ENCODE measurements at regions not wholly inside any gene's neighbourhood (a gene's known extent, or its start where the extent isn't known, plus 50 kb on each side); places are given as distances from the start of the nearest gene placed in this dataset.

DNA sequence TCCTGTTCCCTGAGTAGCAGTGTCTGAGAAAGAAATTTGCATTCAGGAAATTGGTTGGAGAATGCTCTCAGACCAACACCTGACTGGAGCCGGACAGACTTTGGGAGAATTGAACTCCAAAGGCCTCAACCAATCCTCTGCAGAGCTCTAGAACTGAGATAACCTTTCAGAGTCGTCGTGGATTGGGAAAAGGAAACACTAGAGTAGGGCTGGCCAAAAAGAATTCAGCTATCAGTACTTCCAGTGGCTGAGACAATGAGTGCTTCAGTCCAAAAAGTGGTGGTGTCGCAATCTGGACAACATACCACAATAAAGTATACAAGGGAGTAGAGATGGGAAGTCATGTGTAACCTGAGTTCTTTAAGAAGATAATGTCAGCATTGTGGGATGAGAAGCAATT is 377.1 kb downstream of the SLC16A7 start:
- Histone ChIP-seq H3K27ac (no peak overlapping the region), H3K4me3 (no peak overlapping the region), H3K36me3 (no peaks in the 10 kb centered on the region), H3K27me3 (no peaks in the 10 kb centered on the region), H3K9me3 (no peaks in the 10 kb centered on the region), H3K4me1 (no peaks in the 10 kb centered on the region)
- DNase-seq (no peak), ATAC-seq (no peak)
- TF ChIP-seq, protein P1, sequence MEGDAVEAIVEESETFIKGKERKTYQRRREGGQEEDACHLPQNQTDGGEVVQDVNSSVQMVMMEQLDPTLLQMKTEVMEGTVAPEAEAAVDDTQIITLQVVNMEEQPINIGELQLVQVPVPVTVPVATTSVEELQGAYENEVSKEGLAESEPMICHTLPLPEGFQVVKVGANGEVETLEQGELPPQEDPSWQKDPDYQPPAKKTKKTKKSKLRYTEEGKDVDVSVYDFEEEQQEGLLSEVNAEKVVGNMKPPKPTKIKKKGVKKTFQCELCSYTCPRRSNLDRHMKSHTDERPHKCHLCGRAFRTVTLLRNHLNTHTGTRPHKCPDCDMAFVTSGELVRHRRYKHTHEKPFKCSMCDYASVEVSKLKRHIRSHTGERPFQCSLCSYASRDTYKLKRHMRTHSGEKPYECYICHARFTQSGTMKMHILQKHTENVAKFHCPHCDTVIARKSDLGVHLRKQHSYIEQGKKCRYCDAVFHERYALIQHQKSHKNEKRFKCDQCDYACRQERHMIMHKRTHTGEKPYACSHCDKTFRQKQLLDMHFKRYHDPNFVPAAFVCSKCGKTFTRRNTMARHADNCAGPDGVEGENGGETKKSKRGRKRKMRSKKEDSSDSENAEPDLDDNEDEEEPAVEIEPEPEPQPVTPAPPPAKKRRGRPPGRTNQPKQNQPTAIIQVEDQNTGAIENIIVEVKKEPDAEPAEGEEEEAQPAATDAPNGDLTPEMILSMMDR (IDR thresholded peaks at IDR 0.05), result no peak
- TF ChIP-seq POLR2A (IDR thresholded peaks at IDR 0.05), result no peak
- intact Hi-C loops (cut with DNase I), result no loop called here
- 36% methylated on average over 4 of the region's 4 CpGs for WGBS (ENCODE audit: insufficient coverage, low coverage, low lambda C conversion rate, missing lambda C conversion rate)

DNA sequence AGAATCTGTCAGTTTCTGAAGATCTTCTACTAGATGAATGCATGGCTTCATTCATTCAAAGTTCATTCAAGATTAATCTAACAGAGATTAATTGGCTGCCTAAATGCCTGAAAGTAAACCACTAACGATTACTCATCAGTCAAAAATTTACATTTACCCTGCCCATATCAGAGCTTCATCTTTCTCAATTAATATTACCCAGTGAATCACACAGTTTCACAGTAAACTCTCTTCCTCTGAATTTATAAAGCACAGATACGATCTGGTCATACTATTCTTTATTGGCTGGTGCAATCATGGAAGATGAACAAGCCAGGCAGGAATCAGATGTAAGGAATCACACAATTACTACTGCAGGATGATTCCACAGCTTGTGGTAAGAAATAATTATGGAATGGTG is 377.7 kb downstream of the SLC16A7 start:
- TF ChIP-seq POLR2A (IDR thresholded peaks at IDR 0.05), result no peak
- TF ChIP-seq, protein P1 (IDR thresholded peaks at IDR 0.05), result no peak
- no peak for ATAC-seq
- 46% methylated on average over 2 of the region's 2 CpGs for WGBS (ENCODE audit: insufficient coverage, low coverage, low lambda C conversion rate, missing lambda C conversion rate)
- Histone ChIP-seq H3K27ac (no peak overlapping the region), H3K9me3 (no peaks in the 10 kb centered on the region), H3K27me3 (no peaks in the 10 kb centered on the region), H3K4me1 (no peaks in the 10 kb centered on the region), H3K4me3 (no peak overlapping the region), H3K36me3 (no peaks in the 10 kb centered on the region)
- intact Hi-C loops (cut with DNase I), result no loop called here
- DNase-seq, result no peak

DNA sequence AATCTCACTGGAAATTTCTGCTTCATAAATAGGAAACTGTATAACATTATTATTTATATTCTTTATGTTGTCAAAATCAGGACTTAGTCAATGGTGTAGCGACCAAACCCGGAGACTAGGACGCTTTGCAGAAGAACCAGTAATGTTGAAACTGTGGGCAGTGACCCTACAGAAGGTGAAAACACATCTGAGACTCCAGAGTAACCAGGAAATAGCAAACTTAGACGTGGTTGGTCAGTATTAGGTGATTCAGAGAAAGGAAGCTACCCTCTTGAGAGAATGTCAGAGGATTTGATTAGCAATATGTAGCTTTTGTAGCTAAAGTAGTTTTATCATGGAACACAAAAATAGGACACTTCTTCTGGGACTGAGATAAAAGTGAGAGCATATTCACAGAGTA is 381.9 kb downstream of the SLC16A7 start:
- ATAC-seq, result no peak

DNA sequence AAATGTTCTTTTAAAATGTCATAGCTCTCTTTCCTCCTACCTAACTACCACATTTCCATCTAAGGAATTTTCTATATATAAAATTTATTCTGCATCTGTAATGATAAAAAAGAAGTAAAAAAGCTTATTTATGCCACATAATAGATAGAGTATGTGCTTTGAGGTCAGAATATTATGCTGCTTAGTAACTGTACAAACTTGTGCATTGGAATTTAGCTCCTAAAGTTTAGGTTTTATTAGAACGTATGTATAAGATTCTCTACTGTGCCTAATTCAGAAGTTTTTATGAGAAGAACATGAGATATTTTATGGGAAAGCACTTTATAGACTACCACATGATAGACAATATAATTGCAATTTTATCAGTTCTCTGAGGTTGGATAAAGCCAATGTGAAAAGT is 384.6 kb downstream of the SLC16A7 start:
- TF ChIP-seq, protein P1 (IDR thresholded peaks at IDR 0.05), result no peak
- no peak for TF ChIP-seq POLR2A (IDR thresholded peaks at IDR 0.05)
- 61% methylated on average over 1 of the region's 1 CpG for WGBS (ENCODE audit: insufficient coverage, low coverage, low lambda C conversion rate, missing lambda C conversion rate)

More for the DNA sequence above, 381.9 kb downstream of the SLC16A7 start:
- Histone ChIP-seq H3K4me3 (no peak overlapping the region), H3K9me3 (no peaks in the 10 kb centered on the region), H3K27me3 (no peaks in the 10 kb centered on the region), H3K36me3 (no peaks in the 10 kb centered on the region), H3K27ac (no peak overlapping the region), H3K4me1 (no peaks in the 10 kb centered on the region)
- 41% methylated on average over 4 of the region's 4 CpGs for WGBS (ENCODE audit: insufficient coverage, low coverage, low lambda C conversion rate, missing lambda C conversion rate)
- TF ChIP-seq, protein P1 (IDR thresholded peaks at IDR 0.05), result no peak
- no peak for TF ChIP-seq POLR2A (IDR thresholded peaks at IDR 0.05)
- DNase-seq, result no peak
- intact Hi-C loops (cut with DNase I), result no loop called here

DNA sequence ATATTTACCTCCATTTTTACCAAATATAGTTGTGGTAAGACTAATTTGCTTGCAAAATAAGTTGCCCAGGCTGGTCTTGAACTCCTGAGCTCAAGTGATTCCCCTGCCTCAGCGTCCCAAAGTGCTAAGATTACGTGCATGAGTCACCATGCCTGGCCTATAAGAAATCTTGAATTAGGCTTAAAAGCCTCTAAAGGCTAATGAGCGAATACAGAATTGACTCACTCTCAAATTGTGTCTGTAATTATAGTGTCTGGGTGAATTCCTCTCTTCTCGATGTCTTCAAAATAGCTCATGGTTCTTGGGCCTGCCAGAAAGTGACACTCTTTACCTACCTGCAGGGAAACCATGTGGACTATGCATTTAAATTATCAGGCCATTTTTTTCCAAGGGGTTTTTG is 403.5 kb downstream of the SLC16A7 start:
- Histone ChIP-seq H3K27ac (no peak overlapping the region), H3K9me3 (no peaks in the 10 kb centered on the region), H3K4me1 (no peaks in the 10 kb centered on the region)

More for the DNA sequence above, 384.6 kb downstream of the SLC16A7 start:
- no peaks in the 10 kb centered on the region for H3K36me3 ChIP-seq
- ATAC-seq, result no peak
- no peak for DNase-seq
- H3K9me3 ChIP-seq, result no peaks in the 10 kb centered on the region
- intact Hi-C loops (cut with DNase I), result no loop called here
- no peaks in the 10 kb centered on the region for H3K27me3 ChIP-seq
- no peak overlapping the region for H3K4me3 ChIP-seq
- H3K27ac ChIP-seq, result no peak overlapping the region
- no peaks in the 10 kb centered on the region for H3K4me1 ChIP-seq

More for the DNA sequence above, 403.5 kb downstream of the SLC16A7 start:
- DNase-seq, result no peak
- intact Hi-C loops (cut with DNase I), result no loop called here
- ATAC-seq, result no peak
- H3K27me3 ChIP-seq, result no peaks in the 10 kb centered on the region
- no peak overlapping the region for H3K4me3 ChIP-seq
- 53% methylated on average over 4 of the region's 4 CpGs for WGBS (ENCODE audit: insufficient coverage, low coverage, low lambda C conversion rate, missing lambda C conversion rate)
- no peaks in the 10 kb centered on the region for H3K36me3 ChIP-seq
- TF ChIP-seq, protein P1 (IDR thresholded peaks at IDR 0.05), result no peak
- no peak for TF ChIP-seq POLR2A (IDR thresholded peaks at IDR 0.05)

Data from right lobe of liver (tissue), 6 donors.